ENCODE measurements at regions not wholly inside any gene's neighbourhood (a gene's known extent, or its start where the extent isn't known, plus 50 kb on each side); places are given as distances from the start of the nearest gene placed in this dataset.

GRCh38 chr16:82265809-82266208, 95.8 kb upstream of the MPHOSPH6 start:
- ChIA-PET POLR2A (no interaction called here), CTCF (interaction anchor here (5.9 kb wide), 1 partner anchor 78 kb away, joined by 132 read pairs; no protein-coding TSS in a partner anchor)

GRCh38 chr16:82264756-82265155, 94.7 kb upstream of the MPHOSPH6 start:
- H3K36me3 Mint-ChIP-seq, result no peaks in the 10 kb centered on the region
- DNase-seq (ENCODE audit: low spot score) (no peak), ATAC-seq (peak; percentile 30; the same call in 1 of the 2 replicates)
- H3K4me1 Mint-ChIP-seq, result peaks cover 14% of the 10 kb centered on the region
- CTCF ChIA-PET, result interaction anchor here (1.0 to 5.9 kb wide), 16 partner anchors 14 to 375 kb away, joined by 3 to 132 read pairs (median 11); no protein-coding TSS in a partner anchor
- no peak overlapping the region for H3K4me3 Mint-ChIP-seq
- no peaks in the 10 kb centered on the region; the same call in 1 of the 2 replicates for H3K27me3 Mint-ChIP-seq (ENCODE audit: low read depth)
- 0 out of 2 replicates have a peak, but pooled peaks cover 3% of the 10 kb centered on the region for H3K9me3 Mint-ChIP-seq
- no peak for TF ChIP-seq USF2 (CRISPR knock-in tag; IDR thresholded peaks at IDR 0.05)
- TF ChIP-seq FOXP1 (CRISPR knock-in tag; IDR thresholded peaks at IDR 0.05; ENCODE audit: borderline replicate concordance), result no peak
- TF ChIP-seq ZNF138 (CRISPR knock-in tag; conservative IDR thresholded peaks at IDR 0.05), result no peak
- no peak for TF ChIP-seq ZNF317 (CRISPR knock-in tag; IDR thresholded peaks at IDR 0.05; ENCODE audit: borderline replicate concordance, low read depth)
- TF ChIP-seq FOXJ3 (CRISPR knock-in tag; IDR thresholded peaks at IDR 0.05; ENCODE audit: borderline replicate concordance), result no peak
- TF ChIP-seq NFE2L1 (CRISPR knock-in tag; IDR thresholded peaks at IDR 0.05), result no peak
- no peak for TF ChIP-seq JAZF1 (CRISPR knock-in tag; IDR thresholded peaks at IDR 0.05)
- no peak for TF ChIP-seq SOX15 (CRISPR knock-in tag; IDR thresholded peaks at IDR 0.05)
- TF ChIP-seq ZSCAN18 (CRISPR knock-in tag; IDR thresholded peaks at IDR 0.05), result no peak
- H3K27ac Mint-ChIP-seq, result 0 out of 2 replicates have a peak overlapping the region, but pooled peaks have one; percentile 44
- POLR2A ChIA-PET, result no interaction called here

More at GRCh38 chr16:82265809-82266208, 95.8 kb upstream of the MPHOSPH6 start:
- no peak for TF ChIP-seq ERG (CRISPR knock-in tag; IDR thresholded peaks at IDR 0.05)
- no peak for TF ChIP-seq FOXJ3 (CRISPR knock-in tag; IDR thresholded peaks at IDR 0.05; ENCODE audit: borderline replicate concordance)
- TF ChIP-seq SP1 (CRISPR knock-in tag; conservative IDR thresholded peaks at IDR 0.05), result no peak
- TF ChIP-seq ZBTB43 (CRISPR knock-in tag; IDR thresholded peaks at IDR 0.05), result no peak
- DNase-seq (ENCODE audit: low spot score) (no peak), ATAC-seq (no peak)
- 0 out of 2 replicates have a peak, but pooled peaks cover 3% of the 10 kb centered on the region for H3K9me3 Mint-ChIP-seq
- no peak overlapping the region for H3K4me3 Mint-ChIP-seq
- H3K27me3 Mint-ChIP-seq (ENCODE audit: low read depth), result no peaks in the 10 kb centered on the region; the same call in 1 of the 2 replicates
- H3K4me1 Mint-ChIP-seq, result peaks cover 14% of the 10 kb centered on the region
- H3K36me3 Mint-ChIP-seq, result no peaks in the 10 kb centered on the region
- no peak overlapping the region for H3K27ac Mint-ChIP-seq

GRCh38 chr16:82263521-82264143, 93.6 kb upstream of the MPHOSPH6 start:
- H3K4me3 Mint-ChIP-seq, result no peak overlapping the region
- peak; percentile 63 for DNase-seq (ENCODE audit: low spot score)
- ATAC-seq, result peak; percentile 95
- H3K36me3 Mint-ChIP-seq, result no peaks in the 10 kb centered on the region
- H3K27me3 Mint-ChIP-seq (ENCODE audit: low read depth), result no peaks in the 10 kb centered on the region; the same call in 1 of the 2 replicates
- H3K9me3 Mint-ChIP-seq, result 0 out of 2 replicates have a peak, but pooled peaks cover 3% of the 10 kb centered on the region
- ChIA-PET POLR2A (no interaction called here), CTCF (interaction anchor here (0.6 to 5.9 kb wide), 66 partner anchors 8 to 1183 kb away, joined by 3 to 132 read pairs (median 5); no protein-coding TSS in a partner anchor)
- no peak for TF ChIP-seq TCF7 (CRISPR knock-in tag; IDR thresholded peaks at IDR 0.05; ENCODE audit: low read depth)
- TF ChIP-seq CREM (CRISPR knock-in tag; IDR thresholded peaks at IDR 0.05), result no peak
- peak; percentile 79 for TF ChIP-seq CTCF (IDR thresholded peaks at IDR 0.05)
- H3K27ac Mint-ChIP-seq, result no peak overlapping the region
- H3K4me1 Mint-ChIP-seq, result peaks cover 14% of the 10 kb centered on the region
